Pancreas (tissue), 10 donors: ENCODE measurements at regions not wholly inside any gene's neighbourhood (a gene's known extent, or its start where the extent isn't known, plus 50 kb on each side); places are given as distances from the start of the nearest gene placed in this dataset.

Experiments
- ATAC-seq, 4 donors: fragments of 200-7000 bp; cut with Tn5 transposase; one replicate each; pipeline versions ENCODE4 v1.8.0 to v1.9.1; 2020; ENCODE audit warnings: mild to moderate bottlenecking in 4 of 4, moderate library complexity in 4 of 4
- DNase-seq, 6 donors: peaks; one replicate each; pipeline ENCODE4 v3.0.0-alpha.2; 2020
- FAIRE-seq: peaks from 2 replicates; lab custom pipeline; 2012; peaks lifted over from hg19 to GRCh38; lab: Jason Lieb, UNC
- H3K27ac ChIP-seq, 4 donors: fragments of 200-600 bp; sonication (generic); 1 replicate in 3 of 4; 2 replicates in 1 of 4; pipeline versions ENCODE4 v1.5.0 to v1.8.0; 2020
- H3K27me3 ChIP-seq, 4 donors: fragments of 200-600 bp; one replicate each; pipeline ENCODE4 v1.8.0; 2021
- H3K36me3 ChIP-seq, 3 donors: fragments of 200-600 bp; sonication (generic) in 1 of 3; one replicate each; pipeline versions ENCODE4 v1.5.0 to v1.8.0; 2020 to 2021
- H3K4me1 ChIP-seq, 3 donors: fragments of 200-600 bp; one replicate each; pipeline ENCODE4 v1.8.0; 2021
- H3K4me3 ChIP-seq, 4 donors: fragments of 200-600 bp; sonication (generic) in 2 of 4; one replicate each; pipeline versions ENCODE4 v1.5.0 to v1.8.0; 2020 to 2021
- H3K9me3 ChIP-seq, 4 donors: fragments of 200-600 bp; one replicate each; pipeline ENCODE4 v1.8.0; 2021
- WGBS, 2 donors: extraction: QIAGEN DNeasy Blood & Tissue Kit; methylation state at CpG; one replicate each; pipeline ENCODE4 v1.1.7; 2013; 5-methylcytosine and 5-hydroxymethylcytosine counted together
- intact Hi-C, 3 donors: fragments of 100-400 bp; cut with DNase I; formaldehyde crosslinking; loops; one replicate each; pipeline versions ENCODE4 v1.11.1 to v1.14.2; 2022
- TF ChIP-seq, protein P1 (sequence below), 4 donors: fragments of 200-600 bp; sonication (generic) in 3 of 4; IDR thresholded peaks; one replicate each; pipeline versions ENCODE4 v1.5.0 to v1.8.0; 2021; ENCODE audit warnings: antibody characterized with exemption in 4 of 4
- donor health status: healthy with polysubstance abuse.
- donor health status: DM: no; HTN: no; CAD: no; lungs with moderate emphysema.
- donor health status: DM: no; HTN: no; CAD: no.
- donor health status: control.
- donor health status: control.
- donor health status: Bipolar disorder and iron deficiency.
- donor health status: DM: yes; HTN: yes; CAD: no.
- donor health status: DM: no; HTN: no; CAD: no.
- donor health status: DM: no; HTN: no; CAD: no.
- donor health status: DM: yes; HTN: yes; CAD: no.

GRCh38 chr4:187942968-187943367, 52.6 kb upstream of the ZFP42 start:
- Histone ChIP-seq H3K27ac (no peak overlapping the region), H3K4me3 (no peak overlapping the region), H3K36me3 (no peaks in the 10 kb centered on the region), H3K4me1 (no peaks in the 10 kb centered on the region), H3K27me3 (no peaks in the 10 kb centered on the region), H3K9me3 (no peaks in the 10 kb centered on the region)
- ATAC-seq (no peak), DNase-seq (no peak), FAIRE-seq (no peak)
- TF ChIP-seq, protein P1, sequence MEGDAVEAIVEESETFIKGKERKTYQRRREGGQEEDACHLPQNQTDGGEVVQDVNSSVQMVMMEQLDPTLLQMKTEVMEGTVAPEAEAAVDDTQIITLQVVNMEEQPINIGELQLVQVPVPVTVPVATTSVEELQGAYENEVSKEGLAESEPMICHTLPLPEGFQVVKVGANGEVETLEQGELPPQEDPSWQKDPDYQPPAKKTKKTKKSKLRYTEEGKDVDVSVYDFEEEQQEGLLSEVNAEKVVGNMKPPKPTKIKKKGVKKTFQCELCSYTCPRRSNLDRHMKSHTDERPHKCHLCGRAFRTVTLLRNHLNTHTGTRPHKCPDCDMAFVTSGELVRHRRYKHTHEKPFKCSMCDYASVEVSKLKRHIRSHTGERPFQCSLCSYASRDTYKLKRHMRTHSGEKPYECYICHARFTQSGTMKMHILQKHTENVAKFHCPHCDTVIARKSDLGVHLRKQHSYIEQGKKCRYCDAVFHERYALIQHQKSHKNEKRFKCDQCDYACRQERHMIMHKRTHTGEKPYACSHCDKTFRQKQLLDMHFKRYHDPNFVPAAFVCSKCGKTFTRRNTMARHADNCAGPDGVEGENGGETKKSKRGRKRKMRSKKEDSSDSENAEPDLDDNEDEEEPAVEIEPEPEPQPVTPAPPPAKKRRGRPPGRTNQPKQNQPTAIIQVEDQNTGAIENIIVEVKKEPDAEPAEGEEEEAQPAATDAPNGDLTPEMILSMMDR (IDR thresholded peaks at IDR 0.05), result no peak
- 80 to 87% methylated on average over 6 of the region's 6 CpGs for WGBS, 2 donors
- intact Hi-C loops, result no loop called here

DNA sequence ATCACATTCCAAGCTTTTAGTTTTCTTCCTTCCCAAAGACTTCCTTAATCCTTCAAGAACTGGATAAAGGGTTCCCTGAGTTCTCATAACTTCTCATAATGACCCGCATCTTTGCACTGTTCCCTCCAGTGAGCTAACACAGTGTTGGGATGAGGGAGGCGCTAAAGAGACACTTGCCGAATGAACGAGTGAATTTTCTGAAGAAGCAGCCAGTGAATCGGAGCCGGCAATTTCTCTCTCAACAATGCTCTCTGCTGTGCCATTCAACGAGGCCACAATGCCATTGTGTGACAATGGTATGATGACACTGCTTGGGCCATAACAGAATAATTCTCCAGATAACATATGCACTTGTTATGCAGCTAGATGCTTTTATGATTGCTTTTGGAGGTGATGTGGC, 51.4 kb upstream of the ZFP42 start:
- no peak for FAIRE-seq
- H3K9me3 ChIP-seq, result no peaks in the 10 kb centered on the region
- no peak for ATAC-seq
- no peaks in the 10 kb centered on the region for H3K36me3 ChIP-seq
- no peaks in the 10 kb centered on the region for H3K4me1 ChIP-seq
- intact Hi-C loops, result no loop called here
- no peaks in the 10 kb centered on the region for H3K27me3 ChIP-seq
- H3K27ac ChIP-seq, result no peak overlapping the region
- 65 to 81% methylated on average over 7 of the region's 7 CpGs for WGBS, 2 donors
- no peak overlapping the region for H3K4me3 ChIP-seq
- TF ChIP-seq, protein P1 (IDR thresholded peaks at IDR 0.05), result no peak
- no peak for DNase-seq
